ENCODE measurements at regions not wholly inside any gene's neighbourhood (a gene's known extent, or its start where the extent isn't known, plus 50 kb on each side); places are given as distances from the start of the nearest gene placed in this dataset.

DNA sequence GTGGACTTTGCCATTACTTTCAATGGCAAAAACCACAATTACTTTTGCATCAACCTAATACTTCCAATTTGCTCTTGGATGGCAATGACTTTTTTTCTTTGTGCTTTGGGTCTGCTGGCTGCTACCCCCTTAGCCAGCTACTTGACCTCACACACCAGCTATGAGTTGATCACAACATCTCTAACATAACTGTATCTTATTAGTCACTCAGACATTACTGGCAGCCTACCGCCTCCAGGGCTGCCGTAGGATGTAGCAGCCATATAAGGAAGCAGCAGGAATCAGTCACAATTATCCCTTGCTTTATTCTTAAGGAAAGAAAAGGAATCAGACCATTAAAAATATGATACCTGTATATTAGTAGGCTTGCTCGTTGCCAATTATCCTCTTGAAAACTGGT lies 260.5 kb downstream of the ADAMTS20 start:
- H3K4me3 ChIP-seq (ENCODE audit: insufficient read depth in 1 of 2, low read depth in 1 of 2, low read length in 2 of 2): no peak overlapping the region
- H2AK5ac ChIP-seq (ENCODE audit: low read length, severe bottlenecking): no peak overlapping the region
- H3K14ac ChIP-seq (ENCODE audit: low read length in 2 of 2): no peak overlapping the region
- no peak overlapping the region for H3K4me2 ChIP-seq (ENCODE audit: low read length, poor library complexity, severe bottlenecking)
- no peak overlapping the region for H3K18ac ChIP-seq (ENCODE audit: low read depth in 1 of 2, low read length in 2 of 2)
- no peak overlapping the region for H4K91ac ChIP-seq (ENCODE audit: low read length)
- no peak overlapping the region for H3K4ac ChIP-seq (ENCODE audit: low read depth in 1 of 2, low read length in 2 of 2)
- no peaks in the 10 kb centered on the region for H3K27me3 ChIP-seq (ENCODE audit: control insufficient read depth in 1 of 2, insufficient read depth in 1 of 2, low read length in 2 of 2)
- H2BK12ac ChIP-seq (ENCODE audit: low read length in 2 of 2): no peak overlapping the region
- no peak overlapping the region for H4K8ac ChIP-seq (ENCODE audit: low read length)
- no peak overlapping the region for H2BK120ac ChIP-seq (ENCODE audit: low read depth, low read length)
- no peak overlapping the region for H3K23ac ChIP-seq (ENCODE audit: low read length in 2 of 2)
- H3K9me3 ChIP-seq (ENCODE audit: control insufficient read depth, low read length): no peaks in the 10 kb centered on the region
- H3K27ac ChIP-seq (ENCODE audit: low read length, poor library complexity, severe bottlenecking): peak overlapping the region; percentile 33
- H3K9ac ChIP-seq (ENCODE audit: low read length): peak overlapping the region; percentile 8
- H3K79me1 ChIP-seq (replicated peaks; ENCODE audit: low read length, poor library complexity, severe bottlenecking): no peaks in the 10 kb centered on the region
- no peak for DNase-seq
- WGBS: 90% methylated on average over 2 of the region's 3 CpGs
- no peak overlapping the region for H2BK5ac ChIP-seq (ENCODE audit: low read depth, low read length, poor library complexity, severe bottlenecking)
- no peak overlapping the region for H2BK15ac ChIP-seq (ENCODE audit: low read depth, poor library complexity, severe bottlenecking)
- no peak overlapping the region for H2AFZ ChIP-seq (ENCODE audit: low read depth, low read length)
- peaks cover 1% of the 10 kb centered on the region for H3K4me1 ChIP-seq (ENCODE audit: control insufficient read depth, insufficient read depth, low read depth, low read length)
- no peaks in the 10 kb centered on the region for H3K36me3 ChIP-seq (ENCODE audit: control insufficient read depth in 1 of 2, insufficient read depth in 2 of 2, low read depth in 1 of 2, low read length in 2 of 2)

- no peak overlapping the region for H3K18ac ChIP-seq (ENCODE audit: low read depth in 1 of 2, low read length in 2 of 2)
- no peak overlapping the region for H3K27ac ChIP-seq (ENCODE audit: low read length, poor library complexity, severe bottlenecking)
- H3K4me2 ChIP-seq (ENCODE audit: low read length, poor library complexity, severe bottlenecking): no peak overlapping the region
- no peaks in the 10 kb centered on the region for H3K9me3 ChIP-seq (ENCODE audit: control insufficient read depth, low read length)
- H3K36me3 ChIP-seq (ENCODE audit: control insufficient read depth in 1 of 2, insufficient read depth in 2 of 2, low read depth in 1 of 2, low read length in 2 of 2): no peaks in the 10 kb centered on the region
- no peak overlapping the region for H2BK5ac ChIP-seq (ENCODE audit: low read depth, low read length, poor library complexity, severe bottlenecking)
- peaks cover 3% of the 10 kb centered on the region for H3K4me1 ChIP-seq (ENCODE audit: control insufficient read depth, insufficient read depth, low read depth, low read length)
- H3K9ac ChIP-seq (ENCODE audit: low read length): peak overlapping the region; percentile 8
- no peak for DNase-seq
- no peaks in the 10 kb centered on the region for H3K27me3 ChIP-seq (ENCODE audit: control insufficient read depth in 1 of 2, insufficient read depth in 1 of 2, low read length in 2 of 2)
- H2BK15ac ChIP-seq (ENCODE audit: low read depth, poor library complexity, severe bottlenecking): no peak overlapping the region
- 83% methylated on average over 2 of the region's 2 CpGs for WGBS
- no peak overlapping the region for H4K8ac ChIP-seq (ENCODE audit: low read length)
- H3K23ac ChIP-seq (ENCODE audit: low read length in 2 of 2): no peak overlapping the region
- no peak overlapping the region for H3K14ac ChIP-seq (ENCODE audit: low read length in 2 of 2)
- H2BK12ac ChIP-seq (ENCODE audit: low read length in 2 of 2): no peak overlapping the region
- H4K91ac ChIP-seq (ENCODE audit: low read length): no peak overlapping the region
- no peak overlapping the region for H2BK120ac ChIP-seq (ENCODE audit: low read depth, low read length)
- no peak overlapping the region for H3K4ac ChIP-seq (ENCODE audit: low read depth in 1 of 2, low read length in 2 of 2)
- no peak overlapping the region for H2AFZ ChIP-seq (ENCODE audit: low read depth, low read length)
- peak overlapping the region; percentile 36 for H2AK5ac ChIP-seq (ENCODE audit: low read length, severe bottlenecking)
- H3K79me1 ChIP-seq (replicated peaks; ENCODE audit: low read length, poor library complexity, severe bottlenecking): no peaks in the 10 kb centered on the region
- no peak overlapping the region for H3K4me3 ChIP-seq (ENCODE audit: insufficient read depth in 1 of 2, low read depth in 1 of 2, low read length in 2 of 2)
Observed at GRCh38 chr12:43290836-43291235, 261.2 kb downstream of the ADAMTS20 start.

GRCh38 chr12:43289426-43289801 lies 262.6 kb downstream of the ADAMTS20 start:
- Histone ChIP-seq H3K9ac (ENCODE audit: low read length) (peak overlapping the region; percentile 56), H3K36me3 (ENCODE audit: control insufficient read depth in 1 of 2, insufficient read depth in 2 of 2, low read depth in 1 of 2, low read length in 2 of 2) (no peaks in the 10 kb centered on the region), H3K27me3 (ENCODE audit: control insufficient read depth in 1 of 2, insufficient read depth in 1 of 2, low read length in 2 of 2) (no peaks in the 10 kb centered on the region), H3K23ac (ENCODE audit: low read length in 2 of 2) (no peak overlapping the region), H4K91ac (ENCODE audit: low read length) (no peak overlapping the region), H3K4me1 (ENCODE audit: control insufficient read depth, insufficient read depth, low read depth, low read length) (peaks cover 3% of the 10 kb centered on the region), H4K8ac (ENCODE audit: low read length) (no peak overlapping the region), H3K9me3 (ENCODE audit: control insufficient read depth, low read length) (no peaks in the 10 kb centered on the region), H3K14ac (ENCODE audit: low read length in 2 of 2) (no peak overlapping the region), H3K4me2 (ENCODE audit: low read length, poor library complexity, severe bottlenecking) (no peak overlapping the region), H2BK5ac (ENCODE audit: low read depth, low read length, poor library complexity, severe bottlenecking) (no peak overlapping the region), H2AFZ (ENCODE audit: low read depth, low read length) (no peak overlapping the region), H3K4me3 (ENCODE audit: insufficient read depth in 1 of 2, low read depth in 1 of 2, low read length in 2 of 2) (peak overlapping the region in 1 of 2 experiments; percentile 50), H3K4ac (ENCODE audit: low read depth in 1 of 2, low read length in 2 of 2) (no peak overlapping the region), H2BK12ac (ENCODE audit: low read length in 2 of 2) (no peak overlapping the region), H3K79me1 (replicated peaks; ENCODE audit: low read length, poor library complexity, severe bottlenecking) (no peaks in the 10 kb centered on the region), H3K18ac (ENCODE audit: low read depth in 1 of 2, low read length in 2 of 2) (no peak overlapping the region), H2BK15ac (ENCODE audit: low read depth, poor library complexity, severe bottlenecking) (no peak overlapping the region), H2BK120ac (ENCODE audit: low read depth, low read length) (no peak overlapping the region), H3K27ac (ENCODE audit: low read length, poor library complexity, severe bottlenecking) (no peak overlapping the region), H2AK5ac (ENCODE audit: low read length, severe bottlenecking) (no peak overlapping the region)
- 83% methylated on average over 5 of the region's 5 CpGs for WGBS
- DNase-seq: no peak

GRCh38 chr12:43288671-43289425 lies 263.2 kb downstream of the ADAMTS20 start:
- no peak overlapping the region for H2BK120ac ChIP-seq (ENCODE audit: low read depth, low read length)
- no peak overlapping the region for H2BK5ac ChIP-seq (ENCODE audit: low read depth, low read length, poor library complexity, severe bottlenecking)
- H4K91ac ChIP-seq (ENCODE audit: low read length): no peak overlapping the region
- H3K79me1 ChIP-seq (replicated peaks; ENCODE audit: low read length, poor library complexity, severe bottlenecking): no peaks in the 10 kb centered on the region
- H3K9me3 ChIP-seq (ENCODE audit: control insufficient read depth, low read length): no peaks in the 10 kb centered on the region
- H3K4me2 ChIP-seq (ENCODE audit: low read length, poor library complexity, severe bottlenecking): no peak overlapping the region
- H3K9ac ChIP-seq (ENCODE audit: low read length): peak overlapping the region; percentile 56
- no peak overlapping the region for H3K14ac ChIP-seq (ENCODE audit: low read length in 2 of 2)
- peak overlapping the region; percentile 33 for H2AK5ac ChIP-seq (ENCODE audit: low read length, severe bottlenecking)
- H3K18ac ChIP-seq (ENCODE audit: low read depth in 1 of 2, low read length in 2 of 2): no peak overlapping the region
- DNase-seq: no peak
- H3K27me3 ChIP-seq (ENCODE audit: control insufficient read depth in 1 of 2, insufficient read depth in 1 of 2, low read length in 2 of 2): no peaks in the 10 kb centered on the region
- WGBS: 74% methylated on average over 15 of the region's 15 CpGs
- no peaks in the 10 kb centered on the region for H3K36me3 ChIP-seq (ENCODE audit: control insufficient read depth in 1 of 2, insufficient read depth in 2 of 2, low read depth in 1 of 2, low read length in 2 of 2)
- H4K8ac ChIP-seq (ENCODE audit: low read length): no peak overlapping the region
- H3K4ac ChIP-seq (ENCODE audit: low read depth in 1 of 2, low read length in 2 of 2): no peak overlapping the region
- H3K4me1 ChIP-seq (ENCODE audit: control insufficient read depth, insufficient read depth, low read depth, low read length): peaks cover 3% of the 10 kb centered on the region
- H2BK12ac ChIP-seq (ENCODE audit: low read length in 2 of 2): no peak overlapping the region
- H2BK15ac ChIP-seq (ENCODE audit: low read depth, poor library complexity, severe bottlenecking): no peak overlapping the region
- no peak overlapping the region for H3K23ac ChIP-seq (ENCODE audit: low read length in 2 of 2)
- no peak overlapping the region for H3K27ac ChIP-seq (ENCODE audit: low read length, poor library complexity, severe bottlenecking)
- H2AFZ ChIP-seq (ENCODE audit: low read depth, low read length): no peak overlapping the region
- H3K4me3 ChIP-seq (ENCODE audit: insufficient read depth in 1 of 2, low read depth in 1 of 2, low read length in 2 of 2): peak overlapping the region in 1 of 2 experiments; percentile 50
